Kasumi-1 (cell line): ENCODE measurements at regions not wholly inside any gene's neighbourhood (a gene's known extent, or its start where the extent isn't known, plus 50 kb on each side); places are given as distances from the start of the nearest gene placed in this dataset.

Source experiments
- DNase-seq, 2 experiments: peaks; one replicate each; lab custom pipeline; 2025; lab: John Stamatoyannopoulos, UW

DNA sequence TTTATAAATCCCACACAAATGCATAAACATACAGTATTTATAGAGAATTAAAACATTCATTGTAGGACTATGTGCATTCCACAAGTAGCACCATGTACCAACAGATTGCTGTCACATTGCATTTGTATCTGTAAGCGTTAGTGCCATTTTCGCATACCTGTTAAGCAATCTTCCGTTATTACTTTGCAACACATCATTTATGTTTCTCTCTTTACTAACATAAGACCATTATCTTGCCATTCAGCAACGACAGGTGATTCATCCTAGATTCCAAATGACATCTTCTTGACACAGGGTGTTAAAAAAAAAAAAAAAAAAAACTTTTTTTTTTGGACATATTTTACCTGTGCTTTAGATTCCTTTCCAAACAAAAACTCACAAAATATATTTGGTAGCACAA lies 511.8 kb downstream of the ELAVL2 start:
- DNase-seq = no peak

DNA sequence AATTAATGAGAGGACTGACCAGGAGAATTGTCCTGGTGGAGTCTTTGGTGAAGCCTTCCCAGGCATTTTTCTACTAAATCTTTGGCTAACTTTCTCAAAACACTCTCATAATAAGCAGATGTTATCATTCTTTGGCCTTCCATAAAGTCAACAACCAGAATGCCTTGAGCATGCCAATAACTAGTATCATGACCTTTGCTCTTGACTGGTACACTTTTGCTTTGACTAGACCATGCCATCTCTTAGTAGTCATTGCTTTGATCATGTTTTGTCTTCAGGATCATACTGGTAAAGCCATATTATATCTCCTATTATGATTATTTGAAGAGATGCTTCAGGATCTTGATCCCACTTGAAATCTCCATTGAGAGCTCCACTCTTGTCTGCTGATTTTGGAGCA lies 506.9 kb downstream of the ELAVL2 start:
- no peak for DNase-seq

DNA sequence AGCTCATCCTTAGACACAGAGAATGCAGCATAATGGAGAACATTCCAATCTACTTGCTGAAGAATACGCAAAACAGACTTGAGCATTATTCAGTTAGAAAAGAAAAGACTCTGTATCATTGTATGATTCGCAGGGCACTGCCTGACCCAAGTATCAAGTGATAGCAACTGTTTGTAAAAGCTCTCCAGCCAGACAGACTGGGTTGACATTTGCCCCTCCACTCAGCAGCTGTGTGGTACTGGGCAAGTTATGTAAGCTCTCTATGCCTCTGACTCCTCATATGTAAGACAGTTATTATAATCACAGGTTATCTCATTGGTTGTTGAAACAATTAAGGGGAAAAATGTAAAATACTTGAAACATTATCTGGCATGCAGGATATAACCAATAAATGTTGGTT lies 505.0 kb downstream of the ELAVL2 start:
- DNase-seq = no peak

DNA sequence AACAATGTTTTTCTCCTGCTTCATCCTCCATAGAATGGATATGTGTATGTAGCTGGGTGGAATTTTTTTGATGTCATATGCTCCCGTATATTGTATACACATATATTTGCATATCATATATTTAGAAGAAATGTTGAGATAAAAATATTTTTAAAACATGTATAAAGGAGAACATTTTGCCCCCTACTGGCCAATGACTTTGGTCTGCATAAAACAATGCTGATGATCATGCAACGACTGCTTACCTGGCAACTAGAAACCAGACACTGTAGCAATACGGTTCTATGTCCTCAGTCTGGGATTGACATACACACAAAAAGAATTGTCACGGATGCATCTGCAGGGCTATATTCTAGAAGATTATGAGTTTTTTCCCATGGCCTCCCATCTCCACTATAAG lies 503.6 kb downstream of the ELAVL2 start:
- peak; percentile 1 to 7 for DNase-seq

DNA sequence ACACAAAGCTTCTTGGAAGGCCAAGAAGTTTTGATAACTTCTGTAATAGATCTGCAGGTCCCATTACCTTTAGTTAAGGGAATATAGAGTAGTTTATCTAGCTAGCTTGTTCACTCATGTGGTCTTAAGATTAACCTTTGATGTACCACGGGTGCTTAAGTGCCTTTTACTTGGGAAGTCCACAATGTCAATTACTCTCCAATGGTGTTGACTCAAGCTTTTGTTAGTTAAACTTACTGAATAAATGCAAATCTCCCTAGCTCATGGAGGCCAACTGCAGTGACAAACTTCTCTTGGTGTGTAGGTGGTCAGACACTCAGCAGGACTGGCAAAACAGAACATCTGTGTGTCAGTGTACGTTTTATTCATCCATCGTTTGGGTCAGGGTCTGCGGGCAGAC lies 501.5 kb downstream of the ELAVL2 start:
- DNase-seq = no peak

DNA sequence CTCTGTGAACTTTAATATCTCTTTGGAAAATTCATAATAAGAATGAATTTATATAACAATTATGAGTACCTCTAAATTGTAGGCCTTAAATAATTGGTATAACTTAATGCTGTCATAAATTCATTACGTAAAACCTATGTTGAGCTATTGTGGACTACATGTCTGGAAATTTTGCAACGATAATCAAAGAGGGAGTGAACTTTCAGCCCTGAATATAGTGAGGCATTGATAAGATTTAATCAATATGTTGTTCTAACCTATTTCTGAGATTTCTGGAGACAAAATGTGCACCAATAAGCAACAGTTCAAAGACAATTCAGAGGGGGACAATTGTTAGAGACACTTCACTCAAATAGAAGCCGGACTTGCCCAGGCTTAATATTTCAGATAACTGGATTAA lies 499.4 kb downstream of the ELAVL2 start:
- no peak for DNase-seq

DNA sequence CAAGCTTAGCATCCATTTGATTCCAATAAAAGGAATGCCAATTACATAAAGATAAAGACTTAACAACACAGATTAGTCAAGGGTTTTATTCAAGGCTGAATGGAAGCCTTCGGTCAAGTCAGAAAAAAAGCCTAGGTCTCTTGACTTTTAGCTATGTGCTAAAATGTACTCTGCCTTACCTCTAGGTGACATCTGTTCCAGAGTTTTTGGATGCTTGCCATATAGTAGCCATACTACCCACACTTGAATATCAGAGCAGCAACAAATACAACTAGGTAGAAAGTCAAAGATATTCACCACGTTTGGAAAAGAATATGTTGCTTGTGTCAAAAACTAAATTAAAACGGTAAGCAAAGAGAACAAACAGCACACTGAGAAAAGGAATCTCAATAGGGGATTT lies 484.7 kb downstream of the ELAVL2 start:
- no peak for DNase-seq

DNA sequence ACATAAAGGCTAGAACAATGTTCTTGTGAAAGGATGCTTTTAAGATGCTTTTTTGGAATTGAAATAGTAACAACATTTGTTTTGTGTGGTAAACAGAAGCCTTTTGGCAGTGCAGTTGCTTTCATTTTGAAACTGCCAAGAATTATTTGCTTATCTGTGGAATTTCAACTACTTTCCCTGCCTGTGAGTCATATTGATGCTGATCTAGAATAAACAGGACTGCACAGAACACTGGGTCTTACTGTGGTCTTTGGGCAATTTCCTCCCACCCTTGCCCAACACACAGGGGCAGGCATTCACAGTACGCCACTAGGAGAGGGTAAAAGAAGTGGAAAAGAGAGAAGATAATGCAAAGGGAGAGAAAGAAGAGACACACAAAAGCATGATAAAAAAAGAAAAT lies 483.7 kb downstream of the ELAVL2 start:
- no peak for DNase-seq

DNA sequence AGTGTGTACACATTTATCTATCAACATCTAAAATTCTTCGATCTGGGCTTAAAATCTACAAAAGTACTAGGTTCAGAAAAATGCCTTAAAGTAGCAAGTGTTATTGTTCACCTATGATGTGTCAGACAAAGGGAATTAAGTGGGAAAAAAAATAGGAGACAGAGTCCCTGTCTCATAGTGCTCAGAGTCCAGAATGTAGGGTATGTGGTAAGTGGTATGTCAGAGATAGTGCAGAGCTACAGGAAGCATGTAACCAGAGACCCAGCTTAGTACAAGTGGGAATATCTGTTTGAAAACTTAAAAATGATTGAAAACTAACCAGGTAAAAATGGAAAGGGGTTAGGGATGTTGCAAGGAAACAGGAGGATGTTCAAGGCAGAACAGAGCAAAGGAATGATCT lies 482.8 kb downstream of the ELAVL2 start:
- DNase-seq = no peak

DNA sequence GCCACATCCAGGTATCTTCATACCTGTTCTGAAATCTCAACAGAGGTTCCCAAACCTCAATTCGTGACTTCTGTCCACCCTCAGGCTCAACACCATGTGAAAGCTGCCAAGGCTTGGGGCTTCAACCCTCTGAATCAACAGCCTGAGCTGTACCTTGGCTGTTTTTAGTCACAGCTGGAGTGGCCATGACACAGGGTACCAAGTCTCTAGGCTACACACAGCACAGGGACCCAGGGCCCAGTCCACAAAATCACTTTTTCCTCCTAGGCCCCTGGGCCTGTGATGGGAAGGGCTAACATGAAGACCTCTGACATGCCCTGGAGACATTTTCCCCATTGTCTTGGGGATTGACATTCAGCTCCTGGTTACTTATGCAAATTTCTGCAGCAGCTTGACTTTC lies 464.9 kb downstream of the ELAVL2 start:
- no peak for DNase-seq

DNA sequence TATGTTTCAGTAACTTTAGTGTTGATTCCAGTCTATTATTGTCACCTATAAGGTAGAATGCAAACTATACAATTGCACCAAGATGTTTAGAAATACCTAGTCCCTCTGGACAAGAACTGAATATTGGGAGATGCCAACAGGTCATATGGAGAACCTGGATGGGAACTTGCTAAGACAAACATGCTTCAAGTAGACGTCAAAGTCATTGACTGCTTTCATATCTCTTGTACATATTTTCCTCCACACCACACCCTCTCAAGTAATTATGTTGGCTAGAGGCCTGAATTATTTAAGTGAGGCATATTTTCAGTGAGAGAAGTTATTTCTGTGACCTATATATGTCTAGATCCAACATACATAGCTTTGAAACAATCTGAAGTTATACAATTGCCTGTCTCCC lies 453.3 kb downstream of the ELAVL2 start:
- DNase-seq = no peak

DNA sequence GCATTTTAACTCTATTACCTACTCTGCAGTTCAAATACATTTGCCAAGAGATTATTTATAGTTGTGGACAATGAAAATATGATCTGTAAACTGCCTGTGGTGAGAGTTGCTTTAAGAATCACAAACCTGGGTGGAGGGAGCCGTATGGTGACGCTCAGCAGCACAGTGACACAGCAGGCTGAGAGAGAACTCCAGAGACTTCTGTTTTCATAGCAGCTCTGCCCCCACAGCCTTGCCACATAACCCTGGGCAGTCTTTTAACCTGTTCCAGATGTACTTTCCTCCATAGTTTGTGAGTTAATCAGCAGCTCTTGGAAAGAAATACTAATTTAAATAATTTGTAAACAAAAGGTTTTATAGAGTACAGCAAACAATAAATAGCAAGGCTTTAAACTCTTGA lies 450.5 kb downstream of the ELAVL2 start:
- DNase-seq = no peak

DNA sequence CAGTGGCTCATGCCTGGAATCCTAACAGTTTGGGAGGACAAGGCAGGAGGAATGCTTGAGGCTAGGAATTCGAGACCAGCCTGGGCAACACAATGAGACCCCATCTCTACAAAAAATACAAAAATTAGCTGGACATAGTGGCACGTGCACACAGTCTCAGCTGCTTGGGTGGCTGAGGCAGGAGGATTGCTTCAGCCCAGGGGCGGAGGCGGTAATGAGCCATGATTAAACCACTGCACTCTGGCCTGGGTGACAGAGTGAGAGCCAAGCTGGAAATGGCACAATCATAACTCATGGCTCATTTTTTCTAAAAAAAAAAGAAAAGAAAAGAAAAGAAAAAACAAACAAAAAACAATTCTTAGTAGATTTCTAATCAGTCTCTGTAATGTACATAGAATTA lies 446.2 kb downstream of the ELAVL2 start:
- no peak for DNase-seq

DNA sequence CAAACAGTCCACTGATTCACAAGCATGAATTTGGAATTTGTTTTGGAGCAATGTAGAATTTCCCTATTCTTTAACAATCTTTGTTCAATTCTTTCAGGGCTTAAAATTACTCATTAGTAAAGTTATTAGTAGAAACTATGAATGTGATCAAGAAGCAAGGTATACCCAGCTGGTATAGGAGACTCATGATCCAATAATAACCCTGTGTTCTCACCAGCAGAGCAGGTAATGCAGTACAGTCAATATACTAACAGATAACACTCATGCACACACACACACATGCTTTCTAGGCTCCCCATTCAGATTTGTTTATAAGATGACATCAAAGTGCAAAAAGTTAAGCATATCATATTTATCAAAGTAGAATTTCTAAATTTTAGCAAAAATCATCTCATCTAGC lies 445.2 kb downstream of the ELAVL2 start:
- DNase-seq = no peak

DNA sequence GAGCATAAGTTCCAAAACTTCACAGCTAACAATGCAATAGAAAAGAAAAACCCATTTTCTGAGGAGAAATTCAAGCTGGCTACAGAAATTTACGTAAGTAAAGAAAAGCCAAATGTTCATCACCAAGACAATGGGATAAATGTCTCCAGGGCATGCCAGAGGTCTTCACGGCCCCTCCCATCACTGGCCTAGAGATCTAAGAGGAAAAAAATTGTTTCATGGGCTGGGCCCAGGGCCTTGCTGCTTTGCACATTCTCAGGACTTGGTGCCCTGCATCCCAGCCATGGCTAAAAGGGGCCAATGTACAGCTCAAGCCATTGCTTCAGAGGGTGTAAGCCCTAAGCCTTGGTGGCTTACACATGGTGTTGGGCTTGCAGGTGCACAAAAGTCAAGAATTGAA lies 443.6 kb downstream of the ELAVL2 start:
- DNase-seq = no peak

DNA sequence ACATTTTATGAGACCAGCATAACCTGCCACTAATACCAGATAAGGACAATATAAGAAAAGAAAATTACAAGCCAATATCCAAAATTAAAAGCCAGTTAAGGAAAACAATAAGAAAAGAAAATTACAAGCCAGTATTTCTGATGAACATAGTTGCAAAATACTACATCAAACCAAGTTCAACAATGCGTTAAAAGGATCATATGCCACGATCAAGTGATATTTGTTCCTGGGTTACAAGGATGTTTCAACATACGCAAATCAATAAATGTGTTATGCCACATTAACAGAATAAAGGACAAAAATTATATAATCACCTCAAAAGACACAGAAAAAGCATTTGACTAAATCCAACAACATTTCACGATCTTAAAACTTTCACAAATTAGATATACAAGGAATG lies 431.9 kb downstream of the ELAVL2 start:
- DNase-seq = no peak

DNA sequence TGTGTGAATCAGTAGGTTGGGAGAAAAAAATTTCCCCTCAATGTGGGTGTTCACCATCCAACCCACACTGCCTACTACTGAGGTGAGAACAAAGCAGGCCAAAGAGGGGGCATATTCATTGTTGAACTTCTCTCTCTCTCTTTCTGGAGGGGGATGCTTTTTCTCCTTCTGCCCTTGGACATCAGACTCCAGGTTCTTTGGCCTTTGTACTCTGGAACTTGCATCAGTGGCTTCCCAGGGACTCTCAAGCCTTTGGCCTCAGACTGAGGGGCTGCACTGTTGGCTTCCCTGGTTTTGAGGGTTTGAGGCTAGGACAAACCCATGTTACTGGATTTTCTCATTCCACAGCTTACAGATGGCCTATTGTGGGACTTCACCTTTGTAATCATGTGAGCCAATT lies 417.2 kb downstream of the ELAVL2 start:
- DNase-seq = no peak

DNA sequence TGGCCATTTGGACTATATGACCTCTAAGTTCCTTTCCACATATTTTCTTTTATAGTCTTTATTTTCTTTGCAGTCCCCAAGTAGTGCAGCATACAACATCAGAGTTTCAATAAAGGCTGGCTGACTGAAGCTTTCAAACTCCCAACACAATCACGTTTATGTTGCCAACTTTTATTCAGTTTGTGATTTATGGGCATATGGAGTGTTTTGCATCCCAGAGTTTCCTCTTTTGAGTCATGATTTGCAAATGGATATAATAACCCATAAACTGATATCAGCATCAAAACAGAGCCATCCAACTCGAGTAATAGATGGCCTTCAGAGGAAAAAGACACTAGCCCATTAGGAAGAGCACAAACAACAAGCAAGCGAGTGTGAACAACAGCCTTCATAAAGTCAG lies 414.0 kb downstream of the ELAVL2 start:
- no peak for DNase-seq

DNA sequence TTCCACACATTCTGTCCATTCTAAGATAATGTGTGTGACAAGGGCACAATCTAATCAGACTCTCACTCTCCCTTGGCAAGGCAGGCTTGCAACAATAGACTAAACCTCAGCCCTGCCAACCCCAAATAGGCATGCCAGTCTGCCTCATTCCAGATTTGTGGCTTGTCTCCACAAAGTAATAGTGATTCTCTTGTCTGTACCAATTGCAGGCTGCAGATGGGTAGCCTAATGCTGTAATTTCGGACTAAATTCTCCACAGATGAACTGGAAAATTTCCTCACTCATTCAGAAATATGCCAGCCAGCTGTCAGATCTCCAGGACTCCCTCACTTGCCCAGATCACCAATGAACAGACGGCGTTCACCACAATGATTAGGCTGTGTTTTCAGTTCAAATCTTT lies 413.6 kb downstream of the ELAVL2 start:
- no peak for DNase-seq

DNA sequence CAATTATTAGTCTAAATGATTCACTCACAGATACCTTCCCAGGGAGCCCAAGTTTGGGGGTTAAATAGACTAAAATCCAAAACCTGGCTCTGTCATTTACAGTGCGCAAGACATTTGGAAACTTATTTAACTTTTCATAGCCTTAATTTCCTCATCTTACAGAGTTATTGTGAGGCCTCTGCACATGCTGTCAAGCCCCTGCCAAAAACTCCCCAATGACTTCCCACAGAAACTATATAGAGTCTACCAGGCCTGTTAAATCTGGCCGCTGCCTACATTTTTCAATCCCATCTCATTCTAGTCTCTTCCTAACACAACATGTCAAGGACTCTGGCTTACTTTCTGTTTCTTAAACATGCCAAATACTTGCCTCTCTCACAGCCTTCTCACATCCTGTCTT lies 412.5 kb downstream of the ELAVL2 start:
- no peak for DNase-seq

DNA sequence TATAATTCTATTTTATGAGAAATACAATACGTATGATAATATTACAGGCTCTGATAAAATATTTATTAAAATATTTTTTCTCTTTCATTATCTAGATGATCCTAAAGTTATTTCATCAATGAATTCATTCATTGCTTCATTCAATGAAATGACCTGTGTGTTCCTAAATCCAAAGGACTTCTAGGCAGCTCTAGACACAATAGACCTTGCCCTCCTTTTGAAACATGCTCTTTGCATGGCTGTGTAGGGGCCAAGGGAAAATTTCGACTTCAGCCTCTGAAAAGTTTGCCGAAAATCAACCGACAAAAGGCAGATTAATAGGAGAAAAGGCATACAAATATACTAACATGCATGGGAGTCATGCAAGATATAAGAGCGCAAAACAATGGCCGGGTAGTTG lies 402.0 kb downstream of the ELAVL2 start:
- DNase-seq = no peak

DNA sequence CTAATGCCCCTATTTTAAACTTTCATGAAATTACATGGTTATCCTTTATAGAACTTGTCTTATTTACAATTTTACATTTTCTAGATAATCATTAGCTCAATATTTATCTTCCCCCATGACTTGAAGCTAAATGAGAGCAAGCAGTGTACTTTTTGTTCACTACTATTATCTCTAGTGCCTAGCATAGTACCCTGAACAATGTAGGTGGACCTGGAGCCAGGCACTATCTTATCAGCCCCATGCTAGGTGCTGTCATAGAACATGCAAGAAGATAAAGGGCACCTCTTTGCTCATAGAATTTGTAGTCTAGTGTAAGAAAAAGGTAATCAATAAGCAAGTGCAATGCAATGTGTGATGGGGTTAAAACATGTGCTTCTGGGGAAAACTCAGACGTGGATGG lies 399.9 kb downstream of the ELAVL2 start:
- no peak for DNase-seq

DNA sequence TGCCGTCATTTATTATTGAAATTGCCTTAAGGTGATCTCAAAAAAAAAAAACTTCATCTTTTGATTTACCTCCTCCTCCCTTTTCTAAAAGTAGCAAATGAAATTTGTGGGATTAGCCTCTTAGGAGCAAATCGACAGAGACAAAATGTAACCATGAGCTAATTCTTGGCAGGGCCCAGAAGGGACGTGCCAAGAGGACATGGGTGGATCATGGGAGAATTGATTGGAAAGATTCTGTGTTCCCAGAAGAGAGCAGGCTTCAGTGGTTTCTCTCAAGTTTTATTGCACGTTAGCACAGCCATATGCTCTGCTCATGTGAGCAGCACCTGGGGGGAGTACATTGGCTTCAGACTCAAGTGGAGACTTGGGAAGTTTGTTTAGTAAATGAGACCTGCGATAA lies 394.6 kb downstream of the ELAVL2 start:
- DNase-seq = no peak

DNA sequence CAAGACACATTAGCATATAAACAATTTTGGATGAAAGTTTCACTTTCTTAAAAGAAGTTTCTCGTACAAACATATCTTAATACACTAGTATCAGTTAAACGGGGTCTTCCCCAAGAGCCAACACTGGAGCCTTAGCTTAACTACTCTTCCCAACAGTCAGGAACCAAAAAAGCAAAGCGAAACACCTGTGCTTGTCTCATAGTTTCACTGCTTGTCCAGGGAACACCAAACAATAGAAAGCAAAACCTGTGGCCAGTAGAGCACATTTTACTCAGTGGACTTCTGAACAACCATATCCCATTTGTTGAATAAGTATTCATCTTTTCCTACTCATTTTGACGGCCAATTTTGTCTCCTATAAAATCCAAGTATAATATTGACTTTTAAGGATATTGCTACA lies 391.4 kb downstream of the ELAVL2 start:
- no peak for DNase-seq

DNA sequence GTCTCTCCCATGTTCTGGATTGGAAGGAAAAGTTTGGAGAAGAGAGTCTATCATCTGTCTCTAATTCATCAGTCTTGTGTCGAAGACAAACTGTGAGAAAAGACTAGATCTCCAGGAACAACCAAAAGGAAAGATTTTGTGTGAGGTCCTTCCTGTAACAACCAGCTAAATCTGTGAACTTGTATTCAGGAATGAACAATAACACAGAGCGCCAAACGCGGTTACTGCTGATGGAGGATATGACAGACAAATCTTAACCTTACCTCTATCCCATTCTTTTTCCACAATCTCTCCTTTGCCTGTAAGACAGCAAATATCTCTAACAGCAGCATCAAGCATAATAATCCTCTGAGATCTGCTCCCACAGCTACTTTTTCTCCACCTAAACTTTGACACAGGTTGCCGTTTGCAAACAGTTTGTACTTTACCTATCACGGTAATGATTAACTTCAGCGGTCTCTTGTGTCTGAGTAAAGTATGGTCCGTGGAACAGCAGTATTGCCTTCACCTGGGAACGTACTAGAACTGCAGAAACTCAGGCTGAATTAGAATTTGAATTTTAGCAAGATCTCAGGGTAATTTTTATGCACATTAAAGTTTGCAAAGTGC lies 387.6 kb downstream of the ELAVL2 start:
- DNase-seq = no peak
